ENCODE measurements at regions not wholly inside any gene's neighbourhood (a gene's known extent, or its start where the extent isn't known, plus 50 kb on each side); places are given as distances from the start of the nearest gene placed in this dataset.
"Not testable (repeated sequence)": the region's sequence is repeated elsewhere in the genome, so short reads cannot be mapped to it uniquely, and the experiment has no call there.

GRCh38 chr17:79560527-79560926 lies 50.3 kb downstream of the RBFOX3 start:
- Histone ChIP-seq H3K4me3 (ENCODE audit: low read length in 3 of 3) (no peak overlapping the region), H3K27me3 (ENCODE audit: control insufficient read depth in 3 of 3, insufficient read depth in 3 of 3, low read length in 3 of 3) (peaks cover 51 to 67% (median 60%) of the 10 kb centered on the region in 3 donors), H3K9ac (ENCODE audit: low read depth in 1 of 3, low read length in 3 of 3) (no peak overlapping the region), H3K36me3 (ENCODE audit: control insufficient read depth in 3 of 3, insufficient read depth in 3 of 3, low read length in 3 of 3) (no peaks in the 10 kb centered on the region), H3K9me3 (ENCODE audit: control insufficient read depth in 3 of 3, low read length in 3 of 3) (peaks cover 0 to 2% (median 0%) of the 10 kb centered on the region in 3 donors), H3K4me1 (ENCODE audit: control insufficient read depth in 3 of 3, insufficient read depth in 3 of 3, low read length in 3 of 3) (no peaks in the 10 kb centered on the region), H3K27ac (ENCODE audit: low read depth, low read length) (no peak overlapping the region)

GRCh38 chr17:79559111-79559887 lies 51.6 kb downstream of the RBFOX3 start:
- Histone ChIP-seq H3K9me3 (ENCODE audit: control insufficient read depth in 3 of 3, low read length in 3 of 3) (peaks cover 0 to 2% (median 0%) of the 10 kb centered on the region in 3 donors), H3K4me1 (ENCODE audit: control insufficient read depth in 3 of 3, insufficient read depth in 3 of 3, low read length in 3 of 3) (no peaks in the 10 kb centered on the region), H3K36me3 (ENCODE audit: control insufficient read depth in 3 of 3, insufficient read depth in 3 of 3, low read length in 3 of 3) (no peaks in the 10 kb centered on the region), H3K9ac (ENCODE audit: low read depth in 1 of 3, low read length in 3 of 3) (no peak overlapping the region), H3K4me3 (ENCODE audit: low read length in 3 of 3) (no peak overlapping the region), H3K27me3 (ENCODE audit: control insufficient read depth in 3 of 3, insufficient read depth in 3 of 3, low read length in 3 of 3) (peaks cover 52 to 71% (median 59%) of the 10 kb centered on the region in 3 donors), H3K27ac (ENCODE audit: low read depth, low read length) (no peak overlapping the region)

- Histone ChIP-seq H3K27ac (ENCODE audit: low read depth, low read length) (no peak overlapping the region), H3K9ac (ENCODE audit: low read depth in 1 of 3, low read length in 3 of 3) (no peak overlapping the region), H3K4me1 (ENCODE audit: control insufficient read depth in 3 of 3, insufficient read depth in 3 of 3, low read length in 3 of 3) (no peaks in the 10 kb centered on the region), H3K36me3 (ENCODE audit: control insufficient read depth in 3 of 3, insufficient read depth in 3 of 3, low read length in 3 of 3) (no peaks in the 10 kb centered on the region), H3K27me3 (ENCODE audit: control insufficient read depth in 3 of 3, insufficient read depth in 3 of 3, low read length in 3 of 3) (peaks cover 49 to 65% (median 59%) of the 10 kb centered on the region in 3 donors), H3K4me3 (ENCODE audit: low read length in 3 of 3) (no peak overlapping the region), H3K9me3 (ENCODE audit: control insufficient read depth in 3 of 3, low read length in 3 of 3) (peaks cover 0 to 1% (median 0%) of the 10 kb centered on the region in 3 donors)
These were observed 52.6 kb downstream of the RBFOX3 start for GRCh38 chr17:79558091-79558900.

- Histone ChIP-seq H3K27me3 (ENCODE audit: control insufficient read depth in 3 of 3, insufficient read depth in 3 of 3, low read length in 3 of 3) (peaks cover 46 to 59% (median 56%) of the 10 kb centered on the region in 3 donors), H3K9me3 (ENCODE audit: control insufficient read depth in 3 of 3, low read length in 3 of 3) (peaks cover 0 to 3% (median 0%) of the 10 kb centered on the region in 3 donors), H3K36me3 (ENCODE audit: control insufficient read depth in 3 of 3, insufficient read depth in 3 of 3, low read length in 3 of 3) (no peaks in the 10 kb centered on the region), H3K27ac (ENCODE audit: low read depth, low read length) (no peak overlapping the region), H3K4me1 (ENCODE audit: control insufficient read depth in 3 of 3, insufficient read depth in 3 of 3, low read length in 3 of 3) (no peaks in the 10 kb centered on the region), H3K4me3 (ENCODE audit: low read length in 3 of 3) (no peak overlapping the region), H3K9ac (ENCODE audit: low read depth in 1 of 3, low read length in 3 of 3) (no peak overlapping the region)
These were observed 53.4 kb downstream of the RBFOX3 start for GRCh38 chr17:79557276-79558090.

- peaks cover 0 to 7% (median 0%) of the 10 kb centered on the region in 3 donors for H3K9me3 ChIP-seq (ENCODE audit: control insufficient read depth in 3 of 3, low read length in 3 of 3)
- H3K9ac ChIP-seq (ENCODE audit: low read depth in 1 of 3, low read length in 3 of 3), result no peak overlapping the region
- H3K36me3 ChIP-seq (ENCODE audit: control insufficient read depth in 3 of 3, insufficient read depth in 3 of 3, low read length in 3 of 3), result no peaks in the 10 kb centered on the region
- H3K4me1 ChIP-seq (ENCODE audit: control insufficient read depth in 3 of 3, insufficient read depth in 3 of 3, low read length in 3 of 3), result no peaks in the 10 kb centered on the region
- H3K4me3 ChIP-seq (ENCODE audit: low read length in 3 of 3), result no peak overlapping the region
- H3K27ac ChIP-seq (ENCODE audit: low read depth, low read length), result no peak overlapping the region
- H3K27me3 ChIP-seq (ENCODE audit: control insufficient read depth in 3 of 3, insufficient read depth in 3 of 3, low read length in 3 of 3), result peaks cover 41 to 52% (median 44%) of the 10 kb centered on the region in 3 donors
These were observed 54.6 kb downstream of the RBFOX3 start for GRCh38 chr17:79556271-79556670.

GRCh38 chr17:79555543-79555942 lies 55.3 kb downstream of the RBFOX3 start:
- H3K4me1 ChIP-seq (ENCODE audit: control insufficient read depth in 3 of 3, insufficient read depth in 3 of 3, low read length in 3 of 3), result no peaks in the 10 kb centered on the region
- no peak overlapping the region for H3K27ac ChIP-seq (ENCODE audit: low read depth, low read length)
- H3K27me3 ChIP-seq (ENCODE audit: control insufficient read depth in 3 of 3, insufficient read depth in 3 of 3, low read length in 3 of 3), result peaks cover 38 to 45% (median 38%) of the 10 kb centered on the region in 3 donors
- H3K36me3 ChIP-seq (ENCODE audit: control insufficient read depth in 3 of 3, insufficient read depth in 3 of 3, low read length in 3 of 3), result no peaks in the 10 kb centered on the region
- H3K4me3 ChIP-seq (ENCODE audit: low read length in 3 of 3), result no peak overlapping the region
- H3K9ac ChIP-seq (ENCODE audit: low read depth in 1 of 3, low read length in 3 of 3), result no peak overlapping the region
- H3K9me3 ChIP-seq (ENCODE audit: control insufficient read depth in 3 of 3, low read length in 3 of 3), result peaks cover 0 to 7% (median 0%) of the 10 kb centered on the region in 3 donors

GRCh38 chr17:79554346-79554745 lies 56.5 kb downstream of the RBFOX3 start:
- H3K9me3 ChIP-seq (ENCODE audit: control insufficient read depth in 3 of 3, low read length in 3 of 3); H3K36me3 ChIP-seq (ENCODE audit: control insufficient read depth in 3 of 3, insufficient read depth in 3 of 3, low read length in 3 of 3); H3K4me1 ChIP-seq (ENCODE audit: control insufficient read depth in 3 of 3, insufficient read depth in 3 of 3, low read length in 3 of 3); H3K4me3 ChIP-seq (ENCODE audit: low read length in 3 of 3); H3K27ac ChIP-seq (ENCODE audit: low read depth, low read length); H3K9ac ChIP-seq (ENCODE audit: low read depth in 1 of 3, low read length in 3 of 3): not testable (repeated sequence)
- H3K27me3 ChIP-seq (ENCODE audit: control insufficient read depth in 3 of 3, insufficient read depth in 3 of 3, low read length in 3 of 3), result peaks cover 27 to 37% (median 37%) of the 10 kb centered on the region in 3 donors

- peaks cover 0 to 7% (median 0%) of the 10 kb centered on the region in 3 donors for H3K9me3 ChIP-seq (ENCODE audit: control insufficient read depth in 3 of 3, low read length in 3 of 3)
These were observed 58.0 kb downstream of the RBFOX3 start for GRCh38 chr17:79552824-79553223.

GRCh38 chr17:79552405-79552804 lies 58.4 kb downstream of the RBFOX3 start:
- Histone ChIP-seq H3K9ac (ENCODE audit: low read depth in 1 of 3, low read length in 3 of 3) (no peak overlapping the region), H3K4me3 (ENCODE audit: low read length in 3 of 3) (no peak overlapping the region)

More at GRCh38 chr17:79552824-79553223, 58.0 kb downstream of the RBFOX3 start:
- Histone ChIP-seq H3K4me3 (ENCODE audit: low read length in 3 of 3) (no peak overlapping the region), H3K4me1 (ENCODE audit: control insufficient read depth in 3 of 3, insufficient read depth in 3 of 3, low read length in 3 of 3) (no peaks in the 10 kb centered on the region), H3K36me3 (ENCODE audit: control insufficient read depth in 3 of 3, insufficient read depth in 3 of 3, low read length in 3 of 3) (no peaks in the 10 kb centered on the region), H3K9ac (ENCODE audit: low read depth in 1 of 3, low read length in 3 of 3) (no peak overlapping the region), H3K27ac (ENCODE audit: low read depth, low read length) (no peak overlapping the region), H3K27me3 (ENCODE audit: control insufficient read depth in 3 of 3, insufficient read depth in 3 of 3, low read length in 3 of 3) (peaks cover 20 to 25% (median 22%) of the 10 kb centered on the region in 3 donors)

More at GRCh38 chr17:79552405-79552804, 58.4 kb downstream of the RBFOX3 start:
- peaks cover 0 to 7% (median 0%) of the 10 kb centered on the region in 3 donors for H3K9me3 ChIP-seq (ENCODE audit: control insufficient read depth in 3 of 3, low read length in 3 of 3)
- no peak overlapping the region for H3K27ac ChIP-seq (ENCODE audit: low read depth, low read length)
- peaks cover 20 to 25% (median 20%) of the 10 kb centered on the region in 3 donors for H3K27me3 ChIP-seq (ENCODE audit: control insufficient read depth in 3 of 3, insufficient read depth in 3 of 3, low read length in 3 of 3)
- no peaks in the 10 kb centered on the region for H3K4me1 ChIP-seq (ENCODE audit: control insufficient read depth in 3 of 3, insufficient read depth in 3 of 3, low read length in 3 of 3)
- no peaks in the 10 kb centered on the region for H3K36me3 ChIP-seq (ENCODE audit: control insufficient read depth in 3 of 3, insufficient read depth in 3 of 3, low read length in 3 of 3)

Measured in skeletal muscle tissue (tissue), 3 donors.